HG03159 (cell line): ENCODE measurements at regions not wholly inside any gene's neighbourhood (a gene's known extent, or its start where the extent isn't known, plus 50 kb on each side); places are given as distances from the start of the nearest gene placed in this dataset.
"Not testable (repeated sequence)": the region's sequence is repeated elsewhere in the genome, so short reads cannot be mapped to it uniquely, and the experiment has no call there.

Experiments
- ATAC-seq: cut with Tn5 transposase; IDR thresholded peaks from one replicate; pipeline ENCODE4 v1.9.1; 2021; ENCODE audit warnings: mild to moderate bottlenecking, moderate library complexity; ENCODE audit not compliant: unreplicated experiment

- ATAC-seq, result no peak
Measured at GRCh38 chr9:25284365-25284764, 393.9 kb downstream of the TUSC1 start.

- no peak for ATAC-seq
Measured at GRCh38 chr9:25282946-25283345, 395.3 kb downstream of the TUSC1 start.

- no peak for ATAC-seq
Measured at GRCh38 chr9:25261445-25261844, 416.8 kb downstream of the TUSC1 start.

- ATAC-seq, result no peak
Measured at GRCh38 chr9:25260046-25260445, 418.2 kb downstream of the TUSC1 start.

GRCh38 chr9:25255216-25255615, 423.0 kb downstream of the TUSC1 start:
- ATAC-seq, result no peak

GRCh38 chr9:25254051-25254450, 424.2 kb downstream of the TUSC1 start:
- ATAC-seq, result no peak

- ATAC-seq, result no peak
Measured at GRCh38 chr9:25241421-25241820, 436.8 kb downstream of the TUSC1 start.

GRCh38 chr9:25226901-25227686, 451.1 kb downstream of the TUSC1 start:
- ATAC-seq, result no peak

- ATAC-seq, result no peak
Measured at GRCh38 chr9:25225938-25226760, 452.1 kb downstream of the TUSC1 start.

- ATAC-seq, result no peak
Measured at GRCh38 chr9:25224996-25225395, 453.2 kb downstream of the TUSC1 start.

GRCh38 chr9:25224309-25224708, 453.9 kb downstream of the TUSC1 start:
- no peak for ATAC-seq

GRCh38 chr9:25212361-25212760, 465.9 kb downstream of the TUSC1 start:
- ATAC-seq, result no peak

- ATAC-seq, result no peak
Measured at GRCh38 chr9:25207402-25208195, 470.6 kb downstream of the TUSC1 start.

- ATAC-seq, result no peak
Measured at GRCh38 chr9:25206027-25206426, 472.2 kb downstream of the TUSC1 start.

- ATAC-seq, result no peak
Measured at GRCh38 chr9:25205285-25205684, 473.0 kb downstream of the TUSC1 start.

- no peak for ATAC-seq
Measured at GRCh38 chr9:25177858-25178257, 500.4 kb downstream of the TUSC1 start.

- ATAC-seq, result no peak
Measured at GRCh38 chr9:25129537-25129936, 548.7 kb downstream of the TUSC1 start.

GRCh38 chr9:25121811-25122210, 556.4 kb downstream of the TUSC1 start:
- ATAC-seq, result no peak

- no peak for ATAC-seq
Measured at GRCh38 chr9:25119041-25119440, 559.2 kb downstream of the TUSC1 start.

- ATAC-seq, result no peak
Measured at GRCh38 chr9:25117791-25118190, 560.5 kb downstream of the TUSC1 start.

- ATAC-seq, result not testable (repeated sequence)
Measured at GRCh38 chr9:25102204-25102603, 556.5 kb upstream of the IZUMO3 start.
